ENCODE measurements at regions not wholly inside any gene's neighbourhood (a gene's known extent, or its start where the extent isn't known, plus 50 kb on each side); places are given as distances from the start of the nearest gene placed in this dataset.

DNA sequence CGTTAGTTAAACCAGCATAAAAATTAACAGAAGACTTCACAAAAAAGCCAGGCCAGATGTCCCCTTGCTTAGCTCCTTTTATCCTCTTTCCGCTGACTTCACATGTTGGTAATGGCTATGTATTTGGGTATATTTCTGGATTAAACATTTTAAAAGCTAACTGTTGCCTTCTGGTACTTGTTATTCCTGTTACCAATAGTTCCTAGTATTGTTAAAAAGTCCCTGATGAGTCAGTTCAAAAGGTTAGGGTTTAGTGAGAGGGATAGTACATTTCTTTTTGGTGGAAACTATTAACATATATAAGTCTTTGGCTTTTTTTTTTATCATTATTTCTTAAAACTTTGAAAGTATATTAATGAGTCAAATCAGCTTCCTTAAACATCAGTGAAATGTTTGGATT is 103.2 kb upstream of the ELL2 start:
- DNase-seq = no peak

- no peak for DNase-seq
Measured at GRCh38 chr5:96062836-96063235, 101.2 kb upstream of the ELL2 start.

DNA sequence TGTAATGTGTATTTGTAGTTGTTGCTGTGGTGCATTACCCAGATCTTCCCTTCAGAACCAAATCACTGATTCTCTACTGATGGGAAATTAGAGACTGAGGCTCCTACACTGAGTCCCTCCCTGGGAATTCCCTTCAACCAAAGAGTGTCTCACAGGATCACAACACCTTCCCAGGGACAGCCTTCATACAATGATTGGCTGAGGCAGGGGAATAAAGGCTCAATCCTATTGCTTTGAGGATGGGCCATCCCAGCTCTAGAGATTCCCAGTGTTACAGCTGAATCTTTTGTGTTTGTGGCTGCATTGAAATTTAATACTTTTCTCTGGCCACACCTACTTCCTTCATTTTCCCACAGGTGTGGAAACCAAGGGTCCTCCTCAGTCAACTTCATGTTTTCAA is 96.4 kb upstream of the ELL2 start:
- DNase-seq = no peak

DNA sequence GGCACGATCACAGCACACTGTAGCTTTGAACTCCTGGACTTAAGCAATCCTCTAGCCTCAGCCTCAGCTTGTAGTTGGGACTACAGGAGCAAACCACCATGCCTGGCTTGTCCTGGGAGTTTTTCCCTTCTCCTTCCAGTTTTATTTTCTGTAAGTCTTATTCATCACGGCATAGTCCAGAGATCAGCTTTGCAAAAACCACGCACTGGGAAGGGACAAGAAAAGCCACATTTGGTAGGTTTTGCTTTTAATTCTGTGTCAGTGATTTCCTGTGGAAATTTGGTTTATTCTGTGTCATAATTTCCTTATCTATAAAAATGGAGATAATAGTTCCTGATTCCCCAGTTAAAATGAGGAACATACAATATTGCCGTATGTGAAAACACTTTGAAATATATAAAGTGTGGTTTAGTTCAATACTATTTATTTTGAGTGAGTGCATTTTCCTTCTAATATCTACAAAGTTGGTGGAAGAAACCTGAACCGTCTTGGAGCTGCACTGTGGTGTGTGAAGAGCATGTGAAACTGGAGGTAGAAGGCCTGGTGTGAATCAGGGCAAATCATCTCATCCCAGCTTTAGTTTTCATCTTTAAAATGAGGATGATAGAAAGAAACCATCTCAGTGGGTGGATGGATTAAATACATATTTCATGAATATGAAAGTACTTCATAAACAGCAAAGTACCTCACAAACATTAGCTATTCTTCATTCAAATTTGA is 92.8 kb upstream of the ELL2 start:
- DNase-seq = no peak

- no peak for DNase-seq
Measured at GRCh38 chr5:96053063-96053735, 91.5 kb upstream of the ELL2 start.

DNA sequence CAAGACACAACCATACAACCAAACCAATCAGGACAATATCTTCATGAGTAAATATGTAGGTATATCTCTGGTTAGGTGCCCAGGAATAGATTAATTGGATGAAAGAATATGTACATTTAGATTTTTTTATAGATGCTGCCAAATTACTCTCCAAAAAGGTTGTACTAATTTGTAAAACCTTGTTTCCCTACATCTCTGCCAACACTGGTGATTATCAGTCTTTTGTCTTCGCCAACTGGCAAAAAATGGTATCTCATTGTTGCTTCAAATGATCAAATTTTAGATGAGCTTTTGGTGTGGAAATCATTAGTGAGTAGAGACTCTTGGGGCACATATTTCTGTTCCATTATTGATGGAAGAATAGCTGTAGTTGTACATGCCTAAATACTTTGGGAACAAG is 90.7 kb upstream of the ELL2 start:
- no peak for DNase-seq

DNA sequence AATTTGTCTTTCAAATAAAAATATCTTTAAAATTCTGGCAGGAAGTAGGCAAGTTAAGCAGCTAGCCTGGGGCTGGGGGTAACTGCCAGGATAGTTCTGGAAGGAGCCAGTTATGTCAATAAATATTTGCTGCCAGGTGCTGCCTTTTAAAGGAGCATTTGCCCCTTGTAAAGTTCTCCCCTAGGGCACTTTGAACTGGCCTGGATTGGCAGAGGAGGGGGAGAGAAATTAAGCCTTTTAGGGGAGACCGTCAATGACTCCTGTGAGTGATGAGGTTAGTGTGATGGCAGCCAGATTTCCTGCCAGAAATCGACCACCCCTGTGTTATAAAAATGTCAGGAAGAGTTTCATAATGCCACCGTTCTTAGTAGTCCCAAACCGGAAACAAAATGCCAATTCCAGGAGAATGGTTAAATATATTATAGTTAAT is 89.8 kb upstream of the ELL2 start:
- no peak for DNase-seq

- DNase-seq = no peak
Measured at GRCh38 chr5:96050273-96050880, 88.7 kb upstream of the ELL2 start.

DNA sequence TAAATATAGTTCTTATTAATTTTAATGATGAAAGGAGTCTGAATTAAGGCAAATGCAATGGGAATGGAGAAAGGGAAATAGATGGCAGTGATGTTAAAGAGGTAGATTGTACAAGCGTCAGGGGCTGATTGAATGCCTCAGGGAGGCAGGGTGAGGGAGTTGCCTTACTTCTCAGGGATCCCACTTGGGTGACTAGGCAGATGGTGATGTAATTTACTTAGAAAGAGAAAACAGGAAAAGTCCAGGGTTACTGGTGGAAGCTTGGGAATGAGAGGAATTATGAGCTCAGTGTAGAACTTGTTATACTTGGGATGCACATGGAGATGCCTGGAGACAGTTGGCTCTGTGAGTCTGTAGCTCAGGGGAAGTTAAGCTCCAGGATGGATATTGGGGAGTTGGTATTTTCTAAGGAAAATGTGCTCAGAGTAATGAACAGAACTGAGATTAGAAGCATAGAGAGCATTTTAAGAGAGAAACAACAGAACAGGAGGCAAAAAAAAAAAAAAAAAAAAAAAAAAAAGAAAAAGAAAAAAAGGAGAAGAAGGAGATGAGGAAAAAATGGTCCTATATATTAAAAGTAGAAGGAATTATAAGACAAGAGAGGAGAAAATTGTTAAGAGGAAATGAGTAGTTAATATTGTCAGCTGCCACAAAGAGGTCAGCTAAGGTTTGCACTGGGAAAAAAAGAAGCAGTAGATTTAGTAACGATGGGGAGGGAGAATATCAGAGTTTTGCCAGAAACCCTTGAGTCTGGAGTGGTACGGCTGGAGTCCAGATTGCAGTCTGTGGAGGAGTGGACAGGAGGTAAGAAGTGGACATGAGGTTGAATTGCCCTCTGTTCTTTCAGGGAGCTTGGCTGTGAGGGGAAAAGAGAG is 88.0 kb upstream of the ELL2 start:
- peak; percentile 90 for DNase-seq

- DNase-seq = no peak
Measured at GRCh38 chr5:96048763-96049162, 87.1 kb upstream of the ELL2 start.

DNA sequence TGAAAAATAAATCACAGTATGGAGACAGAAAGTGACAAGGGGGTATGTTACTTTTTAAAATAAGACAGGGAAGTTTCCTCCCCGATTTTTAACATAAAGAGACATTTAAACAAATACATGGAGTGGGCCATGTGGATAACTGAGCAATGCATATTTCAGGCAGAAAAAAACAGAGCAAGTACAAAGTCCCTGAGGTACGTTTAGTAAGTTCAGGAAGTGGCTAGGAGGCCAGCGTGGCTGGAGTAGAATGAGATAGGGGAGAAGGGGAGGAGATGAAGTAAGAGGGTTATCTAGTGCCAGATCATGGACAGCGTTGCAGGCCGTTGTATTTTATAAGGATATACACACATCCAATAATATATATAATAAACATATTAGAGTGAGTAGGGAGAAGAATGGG is 84.2 kb upstream of the ELL2 start:
- no peak for DNase-seq

- no peak for DNase-seq
Measured at GRCh38 chr5:96043446-96043845, 81.8 kb upstream of the ELL2 start.

DNA sequence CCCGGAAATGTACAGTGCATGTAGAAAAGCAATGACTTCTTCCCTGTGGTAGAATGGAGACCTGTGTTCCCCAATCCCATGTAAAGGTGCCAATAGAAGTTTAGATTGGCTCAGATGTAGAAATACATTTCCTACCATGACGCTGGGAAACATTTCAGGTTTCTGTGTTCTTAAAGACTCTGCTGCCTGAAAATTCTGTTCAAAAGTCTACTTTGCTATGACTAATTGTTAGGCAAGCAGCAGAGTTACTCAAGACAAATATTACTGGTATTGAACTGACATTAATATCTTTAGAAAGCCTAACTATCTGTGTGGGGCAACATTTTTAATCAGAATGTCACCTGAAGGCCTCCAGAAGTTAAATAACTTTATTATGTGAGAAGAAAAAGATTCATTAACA is 75.5 kb upstream of the ELL2 start:
- no peak for DNase-seq

DNA sequence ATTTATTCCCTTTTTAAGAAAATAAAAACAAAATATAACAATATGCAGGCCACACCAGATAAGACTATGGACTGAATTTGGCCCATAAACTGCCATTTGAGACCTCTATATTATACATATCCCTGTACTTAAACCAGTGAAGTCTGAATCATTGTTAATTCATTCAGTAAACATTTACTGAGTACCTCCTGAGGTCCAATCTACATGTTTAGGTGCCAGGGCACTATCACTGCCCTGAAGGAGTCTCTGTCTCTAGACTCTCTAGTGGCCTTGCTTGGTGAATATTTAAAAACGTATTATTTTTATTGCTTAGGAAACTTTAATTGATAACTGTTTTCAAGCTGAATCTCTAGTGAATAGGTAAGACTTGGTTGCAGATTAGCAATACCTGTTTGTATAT is 74.7 kb upstream of the ELL2 start:
- no peak for DNase-seq

- DNase-seq = no peak
Measured at GRCh38 chr5:96035796-96036195, 74.1 kb upstream of the ELL2 start.

- DNase-seq = no peak
Measured at GRCh38 chr5:96033116-96033515, 71.5 kb upstream of the ELL2 start.

DNA sequence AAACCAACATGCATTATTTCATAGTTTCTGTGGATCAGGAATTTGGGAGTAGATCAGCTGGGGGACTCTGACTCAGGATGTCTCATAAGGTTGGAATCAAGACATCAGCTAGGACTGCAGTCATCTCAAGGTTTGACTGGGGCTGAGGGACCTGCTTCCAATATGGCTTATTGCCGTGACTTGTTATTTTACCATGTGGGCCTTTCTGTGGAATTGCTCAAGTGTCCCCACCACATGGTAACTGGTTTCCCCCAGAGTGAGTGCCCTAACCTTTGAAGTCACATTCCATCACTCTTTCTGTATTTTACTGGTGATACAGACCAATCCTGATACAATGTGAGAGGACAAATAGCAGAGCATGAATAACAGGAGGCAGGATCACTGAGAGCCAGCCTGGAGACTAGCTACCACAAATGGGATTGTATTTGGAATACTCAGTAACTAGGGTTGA is 70.2 kb upstream of the ELL2 start:
- DNase-seq = peak; percentile 90

DNA sequence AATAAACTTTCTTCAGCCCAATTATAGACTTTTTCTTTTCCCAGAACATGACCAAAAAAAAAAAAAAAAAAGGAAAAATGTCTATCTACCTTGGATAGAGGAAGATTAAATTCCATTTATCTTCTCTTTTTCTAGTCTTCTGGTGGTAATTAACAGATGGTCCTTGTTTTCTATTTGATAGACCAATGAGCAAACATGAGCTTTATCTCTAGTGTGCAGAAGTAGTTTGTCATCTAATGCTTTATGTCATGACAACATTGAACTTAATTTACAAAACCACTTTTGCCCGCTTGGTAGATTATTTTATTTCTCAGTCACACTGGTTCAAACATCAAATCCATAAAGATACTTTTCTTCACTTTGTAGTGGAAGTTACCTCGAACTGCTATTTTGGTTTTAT is 69.5 kb upstream of the ELL2 start:
- no peak for DNase-seq

DNA sequence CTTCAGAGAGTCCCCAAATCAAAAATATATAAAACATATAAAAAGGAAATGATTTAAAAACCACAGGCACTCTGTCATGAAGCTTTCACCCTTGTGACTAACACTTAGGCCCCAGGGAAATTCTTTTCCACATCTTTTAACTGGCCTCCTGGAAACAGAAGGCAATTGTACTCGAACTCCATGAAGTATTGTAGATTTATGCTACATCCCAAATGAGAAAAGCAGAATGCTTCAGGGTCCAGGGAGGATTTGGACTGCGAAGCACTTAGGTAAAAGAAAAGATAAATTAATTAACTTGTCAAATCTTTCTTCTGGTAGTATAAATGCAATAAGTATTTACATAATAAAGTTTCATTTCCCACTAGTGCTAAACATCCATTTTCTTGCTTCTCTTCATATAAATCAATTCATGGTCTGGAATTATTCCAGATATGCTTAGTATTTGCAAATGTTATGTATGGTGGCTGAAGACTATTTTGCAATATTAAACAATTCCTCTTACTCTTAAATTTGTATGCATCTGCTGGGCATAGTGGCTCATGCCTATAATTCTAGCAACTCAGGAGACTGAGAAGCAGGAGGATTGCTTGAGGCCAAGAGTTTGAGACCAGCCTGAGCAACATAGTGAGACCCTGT is 64.9 kb upstream of the ELL2 start:
- peak; percentile 86 for DNase-seq

GRCh38 chr5:96024683-96025475 is 63.2 kb upstream of the ELL2 start:
- DNase-seq = no peak

GRCh38 chr5:96023518-96023917 is 61.9 kb upstream of the ELL2 start:
- peak; percentile 81 for DNase-seq

DNA sequence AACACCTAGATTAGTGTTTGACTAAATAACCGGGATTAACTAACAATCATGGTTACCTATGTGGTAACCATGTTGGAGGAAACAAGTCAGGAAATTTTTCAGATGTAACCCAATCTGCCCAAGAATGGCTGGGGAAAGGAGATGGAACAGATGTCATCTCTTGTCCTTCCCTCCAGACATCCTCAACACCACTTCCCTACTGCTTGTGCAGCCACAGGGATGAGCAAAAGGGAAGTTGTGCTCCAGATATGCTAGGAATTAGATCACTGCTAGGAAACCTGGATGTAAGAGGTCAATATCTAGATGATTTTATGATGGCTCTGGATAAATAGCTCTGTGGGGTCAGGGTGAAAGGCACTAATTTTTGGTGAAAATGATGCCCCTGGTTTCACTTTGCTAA is 61.3 kb upstream of the ELL2 start:
- DNase-seq = no peak

Measured in fibroblast of skin of scalp (primary cell).